Activated naive CD4-positive, alpha-beta T cell treated with anti-CD3 and anti-CD28 coated beads, Interleukin-2, amount 10 ng/mL, durations not matched to agents 7 days and 5 days (primary cell): ENCODE measurements at regions not wholly inside any gene's neighbourhood (a gene's known extent, or its start where the extent isn't known, plus 50 kb on each side); places are given as distances from the start of the nearest gene placed in this dataset.
"Not testable (repeated sequence)": the region's sequence is repeated elsewhere in the genome, so short reads cannot be mapped to it uniquely, and the experiment has no call there.

Source experiments
- CTCF ChIA-PET: fragments of 350-600 bp; sonication (Branson Sonifier 250); formaldehyde crosslinking; loops from one replicate; lab custom pipeline; 2021; ENCODE audit warnings: antibody characterized with exemption; lab: Charles Lee
- DNase-seq: peaks from one replicate; pipeline ENCODE4 v3.0.0-alpha.2; 2020
- H3K27ac Mint-ChIP-seq: one replicate; pipeline ENCODE4 v1.8.0; 2021; ENCODE audit warnings: mild to moderate bottlenecking, moderate library complexity, mixed read lengths
- H3K27me3 Mint-ChIP-seq: one replicate; pipeline ENCODE4 v1.8.0; 2021; ENCODE audit warnings: mild to moderate bottlenecking, mixed read lengths
- H3K36me3 Mint-ChIP-seq: one replicate; pipeline ENCODE4 v1.8.0; 2021; ENCODE audit warnings: mixed read lengths
- H3K4me1 Mint-ChIP-seq: one replicate; pipeline ENCODE4 v1.8.0; 2021; ENCODE audit warnings: mixed read lengths
- H3K4me3 Mint-ChIP-seq: one replicate; pipeline ENCODE4 v1.8.0; 2021; ENCODE audit warnings: mild to moderate bottlenecking, moderate library complexity, mixed read lengths
- H3K9me3 Mint-ChIP-seq: one replicate; pipeline ENCODE4 v1.8.0; 2021; ENCODE audit warnings: mixed read lengths

DNA sequence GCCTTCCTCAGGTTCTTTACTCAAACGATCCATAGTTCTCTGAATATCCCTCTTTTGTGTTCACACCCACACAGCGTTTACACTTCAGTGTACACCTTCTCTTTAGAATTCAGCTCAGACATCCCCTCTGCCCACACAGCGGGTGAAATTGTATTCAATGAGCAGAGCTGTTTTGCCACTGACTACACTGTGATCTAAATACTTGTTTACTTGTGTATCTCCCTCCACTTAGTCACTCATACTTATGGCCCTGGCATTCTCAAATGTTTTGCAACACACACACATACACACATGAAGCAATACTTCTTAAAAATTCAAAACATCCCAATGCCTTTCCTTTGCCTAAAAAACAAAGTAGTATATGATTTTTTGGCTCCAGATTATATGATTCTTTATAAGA, 297.1 kb downstream of the TMX3 start:
- DNase-seq: no peak
- H3K36me3 Mint-ChIP-seq: no peaks in the 10 kb centered on the region
- no peaks in the 10 kb centered on the region for H3K9me3 Mint-ChIP-seq
- no peaks in the 10 kb centered on the region for H3K27me3 Mint-ChIP-seq
- H3K4me3 Mint-ChIP-seq: no peak overlapping the region
- H3K4me1 Mint-ChIP-seq: no peaks in the 10 kb centered on the region
- no peak overlapping the region for H3K27ac Mint-ChIP-seq
- CTCF ChIA-PET: no interaction called here

DNA sequence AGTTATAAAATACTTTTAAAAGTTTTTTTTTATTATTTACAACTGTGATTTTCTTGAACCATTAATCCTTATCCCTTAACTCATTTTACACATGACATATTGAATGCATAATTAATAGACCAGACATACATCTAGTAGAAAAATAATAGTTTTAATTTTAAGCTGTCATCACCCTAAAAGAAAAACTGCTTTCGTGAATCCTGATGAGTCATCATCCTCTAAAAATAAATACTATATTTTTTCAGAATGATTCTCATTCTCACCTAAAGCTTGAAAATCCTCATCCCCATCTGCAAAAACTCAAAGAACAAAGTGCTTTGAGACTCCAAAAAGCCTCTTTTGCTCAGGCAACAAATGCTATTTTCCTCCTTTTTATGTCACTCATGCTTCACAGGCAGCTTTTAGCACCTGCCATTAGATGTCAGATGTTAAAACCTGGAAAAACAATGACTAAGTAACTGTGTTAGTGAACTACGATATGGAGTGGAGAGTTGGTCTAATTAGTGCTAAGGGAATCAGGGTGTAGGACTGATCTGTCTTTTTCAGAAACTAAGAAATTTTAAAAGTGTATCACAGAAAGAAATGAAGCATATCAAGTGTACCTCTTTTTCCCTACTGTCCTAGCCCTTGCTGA, 297.6 kb downstream of the TMX3 start:
- Mint-ChIP-seq H3K27me3 (no peaks in the 10 kb centered on the region), H3K9me3 (no peaks in the 10 kb centered on the region), H3K27ac (no peak overlapping the region), H3K4me3 (no peak overlapping the region), H3K36me3 (no peaks in the 10 kb centered on the region), H3K4me1 (no peaks in the 10 kb centered on the region)
- CTCF ChIA-PET: no interaction called here
- no peak for DNase-seq

DNA sequence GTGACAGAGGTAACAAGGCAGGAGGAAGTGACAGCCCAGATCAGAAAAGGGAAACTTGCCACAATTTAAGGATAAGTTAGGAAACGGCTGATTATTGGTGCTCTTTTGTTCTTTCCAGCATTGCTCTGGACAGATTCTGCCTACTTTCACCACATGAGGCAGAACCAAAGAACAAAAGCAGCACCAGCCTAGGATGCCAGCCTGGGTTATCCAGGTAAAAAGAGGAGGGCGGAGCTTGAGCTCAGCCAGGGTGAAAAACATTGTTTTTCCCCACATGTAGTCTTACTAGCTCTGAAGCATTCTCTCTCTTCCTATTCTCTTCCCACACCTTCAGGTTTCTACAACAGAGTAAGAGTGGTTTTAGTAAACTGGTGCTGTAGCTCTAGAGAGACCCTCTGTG, 300.5 kb downstream of the TMX3 start:
- H3K9me3 Mint-ChIP-seq: no peaks in the 10 kb centered on the region
- H3K36me3 Mint-ChIP-seq: no peaks in the 10 kb centered on the region
- no peaks in the 10 kb centered on the region for H3K27me3 Mint-ChIP-seq
- H3K27ac Mint-ChIP-seq: no peak overlapping the region
- DNase-seq: no peak
- H3K4me3 Mint-ChIP-seq: no peak overlapping the region
- CTCF ChIA-PET: no interaction called here
- no peaks in the 10 kb centered on the region for H3K4me1 Mint-ChIP-seq

DNA sequence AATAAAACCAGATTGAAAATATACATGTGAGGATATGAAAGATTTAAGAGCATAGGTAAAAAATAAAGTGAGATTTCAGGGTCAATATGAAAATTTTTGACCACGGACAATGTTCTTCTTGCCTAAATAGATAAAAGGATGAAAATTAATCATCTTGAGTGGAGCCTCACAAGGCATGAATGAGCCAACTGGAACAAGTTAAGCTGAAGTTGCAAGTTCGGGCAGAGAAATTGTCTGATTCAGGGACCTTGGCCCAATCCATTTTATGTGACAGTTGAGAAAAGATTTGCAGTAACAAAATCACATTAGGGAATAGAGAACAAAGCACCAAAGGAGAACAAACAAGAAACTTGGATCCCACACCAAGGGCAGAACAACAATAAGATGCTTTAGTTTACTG, 305.3 kb downstream of the TMX3 start:
- H3K27me3 Mint-ChIP-seq: no peaks in the 10 kb centered on the region
- H3K4me3 Mint-ChIP-seq: no peak overlapping the region
- no peaks in the 10 kb centered on the region for H3K4me1 Mint-ChIP-seq
- CTCF ChIA-PET: no interaction called here
- DNase-seq: no peak
- no peaks in the 10 kb centered on the region for H3K9me3 Mint-ChIP-seq
- no peak overlapping the region for H3K27ac Mint-ChIP-seq
- no peaks in the 10 kb centered on the region for H3K36me3 Mint-ChIP-seq

DNA sequence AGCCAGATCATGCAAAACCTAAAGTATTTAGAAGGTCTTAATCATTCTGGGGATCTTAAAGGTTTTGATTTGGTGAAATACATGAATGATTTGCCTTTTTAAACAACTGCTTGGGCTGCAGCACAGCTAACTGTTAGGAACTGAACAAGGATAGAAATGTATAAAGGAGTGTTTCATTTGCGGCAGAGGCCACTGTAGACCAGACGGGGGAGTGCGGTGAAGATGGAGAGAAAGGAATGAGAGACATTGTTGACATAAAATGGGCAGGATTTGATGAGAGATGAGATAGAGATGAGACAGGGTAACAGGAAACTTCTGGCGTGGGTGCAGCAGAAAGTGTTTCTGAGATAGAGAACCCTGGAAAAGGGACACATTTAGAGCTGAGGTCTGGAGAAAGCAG, 308.1 kb downstream of the TMX3 start:
- CTCF ChIA-PET: no interaction called here
- no peaks in the 10 kb centered on the region for H3K9me3 Mint-ChIP-seq
- H3K36me3 Mint-ChIP-seq: no peaks in the 10 kb centered on the region
- no peak overlapping the region for H3K27ac Mint-ChIP-seq
- no peak for DNase-seq
- no peak overlapping the region for H3K4me3 Mint-ChIP-seq
- H3K4me1 Mint-ChIP-seq: no peaks in the 10 kb centered on the region
- no peaks in the 10 kb centered on the region for H3K27me3 Mint-ChIP-seq

GRCh38 chr18:68402784-68403183, 312.1 kb downstream of the TMX3 start:
- CTCF ChIA-PET: no interaction called here
- no peaks in the 10 kb centered on the region for H3K27me3 Mint-ChIP-seq
- H3K9me3 Mint-ChIP-seq: no peaks in the 10 kb centered on the region
- DNase-seq: no peak
- H3K4me3 Mint-ChIP-seq: no peak overlapping the region
- no peaks in the 10 kb centered on the region for H3K4me1 Mint-ChIP-seq
- H3K27ac Mint-ChIP-seq: no peak overlapping the region
- no peaks in the 10 kb centered on the region for H3K36me3 Mint-ChIP-seq

GRCh38 chr18:68400889-68401288, 314.0 kb downstream of the TMX3 start:
- Mint-ChIP-seq H3K4me3 (no peak overlapping the region), H3K4me1 (no peaks in the 10 kb centered on the region), H3K27me3 (no peaks in the 10 kb centered on the region), H3K9me3 (no peaks in the 10 kb centered on the region), H3K36me3 (no peaks in the 10 kb centered on the region), H3K27ac (no peak overlapping the region)
- CTCF ChIA-PET: no interaction called here
- DNase-seq: no peak

DNA sequence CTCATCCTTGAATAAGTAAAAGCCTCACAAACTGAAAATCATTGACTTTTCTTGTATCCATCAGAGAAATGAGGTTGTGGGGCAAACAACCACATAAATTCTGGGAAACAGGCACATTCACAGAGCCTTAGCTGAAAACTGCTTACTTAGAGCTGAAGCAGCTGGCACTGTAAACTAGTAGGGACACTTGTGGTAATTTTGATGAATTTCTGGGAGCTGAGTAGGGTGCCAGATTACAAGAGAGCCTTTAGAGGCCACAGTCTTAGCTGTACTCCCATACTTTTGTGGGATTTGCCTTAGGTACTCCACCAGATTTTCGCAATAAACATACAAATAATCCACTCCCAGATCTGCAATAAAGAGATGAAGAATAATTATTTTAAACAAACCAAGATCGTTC, 315.2 kb downstream of the TMX3 start:
- no peaks in the 10 kb centered on the region for H3K9me3 Mint-ChIP-seq
- CTCF ChIA-PET: no interaction called here
- no peak overlapping the region for H3K27ac Mint-ChIP-seq
- no peaks in the 10 kb centered on the region for H3K4me1 Mint-ChIP-seq
- no peaks in the 10 kb centered on the region for H3K27me3 Mint-ChIP-seq
- H3K36me3 Mint-ChIP-seq: no peaks in the 10 kb centered on the region
- no peak overlapping the region for H3K4me3 Mint-ChIP-seq
- DNase-seq: no peak

- Mint-ChIP-seq H3K27me3 (no peaks in the 10 kb centered on the region), H3K4me1 (no peaks in the 10 kb centered on the region), H3K27ac (no peak overlapping the region), H3K4me3 (no peak overlapping the region), H3K9me3 (no peaks in the 10 kb centered on the region), H3K36me3 (no peaks in the 10 kb centered on the region)
- DNase-seq: no peak
- CTCF ChIA-PET: no interaction called here
Measured at GRCh38 chr18:68397241-68398035, 317.5 kb downstream of the TMX3 start.

- Mint-ChIP-seq H3K4me3 (no peak overlapping the region), H3K27me3 (no peaks in the 10 kb centered on the region)
Measured at GRCh38 chr18:68394705-68395104, 320.2 kb downstream of the TMX3 start.

DNA sequence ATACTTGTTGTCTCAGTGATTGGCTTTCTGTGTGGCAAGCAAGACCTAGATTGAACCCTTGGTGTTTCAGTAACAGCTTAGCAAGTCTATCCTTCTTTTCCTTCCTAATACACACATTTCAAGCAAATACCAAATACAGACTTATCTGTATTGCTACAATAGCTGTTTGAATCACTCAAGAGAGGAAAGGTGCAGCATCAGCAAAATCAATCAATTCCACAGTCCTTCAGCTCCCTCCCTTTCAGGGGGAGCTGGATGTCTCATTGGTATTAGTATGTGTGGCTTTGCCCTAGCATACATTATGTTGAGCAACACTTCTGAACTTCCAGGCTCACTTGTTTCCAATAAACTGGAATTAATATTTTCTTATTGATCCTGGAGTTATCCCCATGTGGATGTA, 323.1 kb downstream of the TMX3 start:
- no peak overlapping the region for H3K4me3 Mint-ChIP-seq
- H3K27me3 Mint-ChIP-seq: no peaks in the 10 kb centered on the region
- H3K36me3 Mint-ChIP-seq: no peaks in the 10 kb centered on the region
- no peak overlapping the region for H3K27ac Mint-ChIP-seq
- CTCF ChIA-PET: no interaction called here
- H3K9me3 Mint-ChIP-seq: no peaks in the 10 kb centered on the region
- no peaks in the 10 kb centered on the region for H3K4me1 Mint-ChIP-seq
- DNase-seq: no peak

More at GRCh38 chr18:68394705-68395104, 320.2 kb downstream of the TMX3 start:
- Mint-ChIP-seq H3K36me3 (no peaks in the 10 kb centered on the region), H3K9me3 (no peaks in the 10 kb centered on the region), H3K4me1 (no peaks in the 10 kb centered on the region), H3K27ac (no peak overlapping the region)
- no peak for DNase-seq
- CTCF ChIA-PET: no interaction called here

GRCh38 chr18:68387246-68387645, 327.7 kb downstream of the TMX3 start:
- Mint-ChIP-seq H3K4me1 (no peaks in the 10 kb centered on the region), H3K27ac (no peak overlapping the region), H3K9me3 (peaks cover 4% of the 10 kb centered on the region), H3K4me3 (no peak overlapping the region), H3K27me3 (no peaks in the 10 kb centered on the region), H3K36me3 (no peaks in the 10 kb centered on the region)
- CTCF ChIA-PET: no interaction called here
- DNase-seq: no peak

- H3K27ac Mint-ChIP-seq, CTCF ChIA-PET, DNase-seq, H3K4me1 Mint-ChIP-seq, H3K9me3 Mint-ChIP-seq, H3K27me3 Mint-ChIP-seq, H3K36me3 Mint-ChIP-seq, H3K4me3 Mint-ChIP-seq: not testable (repeated sequence)
Measured at GRCh38 chr18:68383979-68384378, 330.9 kb downstream of the TMX3 start.

DNA sequence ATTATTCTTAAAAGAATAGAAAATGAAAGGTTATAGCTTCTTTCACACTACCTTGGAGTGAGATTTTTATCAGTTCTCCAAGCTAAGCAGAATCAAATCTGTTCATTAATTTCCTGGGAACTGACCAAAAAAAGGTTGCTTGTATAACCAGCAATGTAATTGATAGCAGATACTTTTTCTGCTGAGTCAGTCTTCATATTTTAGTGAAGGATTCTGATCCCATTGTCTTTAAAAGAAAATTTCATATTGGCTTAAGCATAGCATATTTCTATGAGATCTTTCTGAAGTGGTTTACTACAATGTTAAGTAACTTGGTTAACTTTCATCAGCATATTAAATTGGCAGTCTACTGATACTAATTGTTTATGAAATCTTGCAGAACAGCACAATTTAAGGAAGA, 338.0 kb downstream of the TMX3 start:
- no peaks in the 10 kb centered on the region for H3K36me3 Mint-ChIP-seq
- H3K9me3 Mint-ChIP-seq: no peaks in the 10 kb centered on the region
- H3K27ac Mint-ChIP-seq: no peak overlapping the region
- H3K4me1 Mint-ChIP-seq: no peaks in the 10 kb centered on the region
- DNase-seq: no peak
- H3K27me3 Mint-ChIP-seq: no peaks in the 10 kb centered on the region
- CTCF ChIA-PET: interaction anchor here (0.6 kb wide), 1 partner anchor 16 kb away, joined by 3 read pairs; no protein-coding TSS in a partner anchor
- H3K4me3 Mint-ChIP-seq: no peak overlapping the region

- H3K4me1 Mint-ChIP-seq: no peaks in the 10 kb centered on the region
- CTCF ChIA-PET: no interaction called here
- no peaks in the 10 kb centered on the region for H3K36me3 Mint-ChIP-seq
- H3K4me3 Mint-ChIP-seq: no peak overlapping the region
- no peak for DNase-seq
- H3K9me3 Mint-ChIP-seq: no peaks in the 10 kb centered on the region
- H3K27ac Mint-ChIP-seq: no peak overlapping the region
- no peaks in the 10 kb centered on the region for H3K27me3 Mint-ChIP-seq
Measured at GRCh38 chr18:68362907-68363306, 352.0 kb downstream of the TMX3 start.
